HG03342 (cell line): ENCODE measurements at regions not wholly inside any gene's neighbourhood (a gene's known extent, or its start where the extent isn't known, plus 50 kb on each side); places are given as distances from the start of the nearest gene placed in this dataset.

Source experiments
- ATAC-seq: cut with Tn5 transposase; IDR thresholded peaks from one replicate; pipeline ENCODE4 v1.9.1; 2021; ENCODE audit warnings: mild to moderate bottlenecking, moderate library complexity; ENCODE audit not compliant: unreplicated experiment

- ATAC-seq = no peak
Observed at GRCh38 chr12:126700096-126700495, 1566.9 kb upstream of the TMEM132C start.

DNA sequence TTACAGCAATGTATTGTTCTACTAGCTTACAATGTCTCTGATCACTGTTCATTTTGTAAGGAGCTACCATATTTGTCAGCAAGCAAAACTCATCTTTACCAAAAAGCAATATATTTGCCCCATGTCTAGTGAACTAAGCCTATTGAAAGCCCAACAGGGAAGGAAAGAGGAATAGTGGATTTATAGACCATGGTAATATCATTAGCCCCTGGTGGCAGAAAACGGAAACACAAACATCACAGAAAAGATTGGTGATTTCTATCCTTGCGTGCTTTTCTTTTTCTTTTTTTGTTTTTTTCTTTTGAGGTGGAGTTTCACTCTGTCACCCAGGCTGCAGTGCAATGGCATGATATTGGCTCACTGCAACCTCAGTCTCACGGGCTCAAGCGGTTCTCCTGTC is 1562.4 kb upstream of the TMEM132C start:
- ATAC-seq = no peak

- ATAC-seq = no peak
Observed at GRCh38 chr12:126706300-126706699, 1560.7 kb upstream of the TMEM132C start.

DNA sequence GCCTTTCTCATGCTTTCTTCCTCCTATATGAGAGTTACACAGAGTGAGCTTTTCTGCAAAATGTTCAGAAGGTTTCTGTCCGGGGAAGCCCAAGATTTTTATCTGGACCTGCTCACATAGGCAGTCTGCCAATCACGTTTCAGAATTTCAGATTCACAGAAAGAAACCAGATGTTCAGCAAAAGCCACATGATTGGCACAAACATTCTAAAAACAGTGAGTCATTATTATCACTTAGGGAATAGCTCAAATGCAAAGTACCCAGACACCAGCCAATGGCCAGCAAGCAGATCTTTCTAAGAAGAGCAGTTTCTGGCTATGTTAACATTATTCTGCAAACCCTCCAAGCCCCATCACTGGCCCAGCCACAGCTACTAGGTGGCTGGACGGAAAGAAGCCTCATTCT is 1558.5 kb upstream of the TMEM132C start:
- ATAC-seq = no peak

GRCh38 chr12:126718365-126718764 is 1548.6 kb upstream of the TMEM132C start:
- ATAC-seq = no peak

- ATAC-seq = no peak
Observed at GRCh38 chr12:126719912-126720705, 1546.9 kb upstream of the TMEM132C start.

GRCh38 chr12:126726481-126727217 is 1540.3 kb upstream of the TMEM132C start:
- ATAC-seq = no peak

DNA sequence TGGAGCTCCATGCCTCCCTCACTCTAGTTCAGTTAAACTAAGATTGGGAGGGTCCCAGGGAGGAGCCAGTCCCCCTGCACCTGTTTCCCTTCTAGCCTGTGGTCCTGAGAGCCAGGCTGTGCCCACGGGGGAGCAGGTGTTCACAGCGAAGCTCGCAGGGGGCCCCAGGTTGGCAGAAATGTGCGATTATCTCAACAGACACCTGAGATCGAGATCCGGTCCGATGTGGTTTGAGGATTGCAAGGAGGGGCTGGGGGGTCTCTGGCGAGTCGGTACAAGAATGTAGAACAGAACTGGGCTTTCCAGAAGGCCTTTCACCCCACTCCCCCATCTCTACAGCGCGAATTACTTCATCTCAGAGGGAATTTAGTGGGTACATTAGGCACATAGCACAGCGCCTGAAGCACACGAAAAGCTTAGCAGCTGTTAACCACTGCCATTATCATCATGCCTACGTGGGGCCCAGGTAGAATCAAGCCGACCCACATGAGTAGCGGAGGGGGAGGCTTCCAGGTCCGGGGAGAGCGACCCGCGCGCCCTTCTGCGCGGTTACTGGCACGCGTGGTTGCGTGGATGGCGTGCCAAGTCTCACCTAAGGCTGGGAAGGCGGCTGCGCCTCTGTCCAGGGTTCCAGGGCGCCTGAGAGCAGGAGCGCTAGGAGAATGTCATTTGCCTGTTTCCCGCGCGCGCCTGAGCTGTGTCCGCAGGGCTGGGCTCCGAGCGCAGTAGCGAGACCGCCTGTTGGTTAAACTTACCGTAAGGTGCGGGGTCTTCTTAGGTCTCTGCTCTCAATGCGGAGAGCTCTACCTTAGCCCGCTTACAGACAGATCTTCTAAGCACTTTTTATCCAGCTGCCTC is 1539.5 kb upstream of the TMEM132C start:
- ATAC-seq = no peak

- ATAC-seq = no peak
Observed at GRCh38 chr12:126734296-126734695, 1532.7 kb upstream of the TMEM132C start.

DNA sequence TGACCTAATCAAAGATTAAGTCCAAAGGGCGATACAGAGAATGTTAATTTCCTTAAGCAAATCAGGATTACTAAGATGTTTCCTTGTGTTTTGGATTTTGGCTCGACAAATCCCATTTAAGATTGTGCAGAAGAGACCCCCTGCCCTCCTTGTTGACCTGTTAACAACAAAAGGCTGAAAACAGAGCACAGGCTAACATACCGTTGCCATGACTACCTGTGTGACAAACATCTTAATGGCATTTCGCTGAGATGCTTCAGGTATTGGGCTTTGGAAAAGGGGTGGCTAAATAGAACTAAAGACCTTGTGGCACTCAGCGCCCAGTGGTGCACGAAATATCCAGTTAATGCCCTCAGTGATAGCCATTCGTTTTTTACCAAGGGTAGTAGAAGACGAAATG is 1532.3 kb upstream of the TMEM132C start:
- ATAC-seq = no peak

- ATAC-seq = no peak
Observed at GRCh38 chr12:126741536-126742240, 1525.3 kb upstream of the TMEM132C start.

DNA sequence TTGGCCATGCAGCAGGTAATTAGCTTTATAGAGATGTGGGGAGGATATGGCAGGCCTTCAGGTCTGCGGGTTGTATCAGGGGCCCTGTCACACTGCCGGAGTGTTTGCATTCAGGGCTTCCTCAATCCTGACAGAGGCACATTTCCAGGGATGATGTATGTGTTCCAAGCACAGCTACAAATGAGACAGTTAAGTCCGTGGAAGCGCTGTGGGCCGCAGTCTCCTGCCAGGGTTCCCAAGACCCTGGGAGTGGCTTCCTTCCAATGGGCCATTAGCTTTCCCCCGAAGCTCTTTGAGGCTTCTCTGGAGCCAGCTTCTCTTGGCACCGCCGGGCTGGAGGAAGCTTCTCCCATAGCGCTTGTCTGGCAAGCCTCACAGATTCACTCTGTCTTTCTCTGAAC is 1524.7 kb upstream of the TMEM132C start:
- no peak for ATAC-seq

DNA sequence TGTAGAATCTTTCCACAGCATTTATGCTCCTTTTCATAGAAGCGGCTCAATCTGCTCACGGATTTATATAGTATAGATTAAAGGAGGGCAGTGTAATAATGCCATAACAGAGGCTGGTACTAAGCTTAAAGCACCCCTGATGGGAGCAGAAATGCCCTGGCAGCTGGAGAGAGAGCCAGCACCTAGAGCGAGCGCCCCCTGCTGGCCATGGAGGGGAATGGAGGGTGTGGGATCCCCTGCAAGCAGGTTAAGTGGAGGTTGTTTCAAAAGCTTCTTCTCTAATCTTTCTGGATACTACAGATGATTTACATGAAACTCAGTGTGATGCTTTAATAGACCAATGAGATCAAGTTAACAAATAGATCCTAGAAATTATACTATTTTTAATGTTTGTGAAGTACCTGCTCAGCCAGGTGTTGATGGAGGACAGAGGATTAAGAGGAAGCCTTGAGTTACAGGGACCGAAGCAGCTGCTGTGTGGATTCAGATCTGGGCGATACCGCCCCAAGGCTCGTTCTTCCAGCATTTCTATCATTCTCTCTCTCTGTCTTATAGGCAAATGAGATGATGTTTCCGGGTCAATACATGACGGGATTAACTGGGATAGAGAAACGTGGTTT is 1519.3 kb upstream of the TMEM132C start:
- no peak for ATAC-seq

- no peak for ATAC-seq
Observed at GRCh38 chr12:126752021-126752420, 1514.9 kb upstream of the TMEM132C start.

- ATAC-seq = no peak
Observed at GRCh38 chr12:126757326-126757725, 1509.6 kb upstream of the TMEM132C start.

GRCh38 chr12:126760092-126760491 is 1506.9 kb upstream of the TMEM132C start:
- no peak for ATAC-seq

GRCh38 chr12:126761420-126761819 is 1505.5 kb upstream of the TMEM132C start:
- ATAC-seq = no peak

DNA sequence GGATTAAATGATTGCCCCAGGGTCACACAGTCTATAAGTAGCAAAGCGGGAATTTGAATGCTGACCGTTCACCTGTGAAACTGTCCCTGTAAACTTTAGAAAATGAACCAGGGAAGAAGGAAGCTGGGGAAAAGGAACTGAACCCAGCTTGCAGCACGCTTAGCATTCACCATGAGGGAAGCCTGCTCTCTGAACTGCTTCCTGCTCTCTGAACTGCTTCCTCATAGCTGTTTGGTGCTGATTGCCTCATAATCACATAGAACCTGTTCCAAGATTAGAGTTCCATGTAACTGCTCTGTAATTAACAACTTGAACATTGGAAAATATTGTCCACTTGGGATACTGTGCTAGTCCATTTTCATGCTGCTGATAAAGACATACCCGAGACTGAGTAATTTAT is 1504.8 kb upstream of the TMEM132C start:
- no peak for ATAC-seq

DNA sequence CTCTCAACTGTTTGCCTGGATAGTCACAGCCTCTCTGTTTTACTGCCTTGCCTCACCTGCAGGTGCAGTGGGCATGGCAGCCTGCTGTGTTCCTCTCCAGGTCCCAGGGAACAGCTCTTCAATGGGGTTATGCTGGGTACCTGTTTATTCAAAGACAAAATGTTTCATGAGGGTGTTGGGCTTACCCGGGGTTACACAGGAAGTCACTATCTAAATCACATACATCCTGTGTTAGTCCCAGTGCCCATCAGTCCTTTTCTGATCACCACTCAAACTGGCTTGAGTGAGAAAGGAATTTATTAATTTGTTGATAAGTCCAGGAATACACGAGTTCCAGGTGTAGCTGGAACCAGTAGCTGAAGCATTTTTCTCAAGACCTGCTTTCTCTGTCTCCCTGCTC is 1503.6 kb upstream of the TMEM132C start:
- no peak for ATAC-seq

- no peak for ATAC-seq
Observed at GRCh38 chr12:126767334-126767733, 1499.6 kb upstream of the TMEM132C start.
